Stimulated activated naive CD8-positive, alpha-beta T cell treated with anti-CD3 and anti-CD28 coated beads, Interleukin-15, Interleukin-2, amounts not matched to agents 100 ng/mL and 50 ng/mL, for 24 hours (primary cell): ENCODE measurements at regions not wholly inside any gene's neighbourhood (a gene's known extent, or its start where the extent isn't known, plus 50 kb on each side); places are given as distances from the start of the nearest gene placed in this dataset.

Experiments
- H3K27ac Mint-ChIP-seq: one replicate; pipeline ENCODE4 v1.8.0; 2021; ENCODE audit warnings: mild to moderate bottlenecking, mixed read lengths
- H3K27me3 Mint-ChIP-seq: one replicate; pipeline ENCODE4 v1.8.0; 2021; ENCODE audit warnings: mixed read lengths
- H3K36me3 Mint-ChIP-seq: one replicate; pipeline ENCODE4 v1.8.0; 2021; ENCODE audit warnings: low read depth, mixed read lengths
- H3K4me1 Mint-ChIP-seq: one replicate; pipeline ENCODE4 v1.8.0; 2021; ENCODE audit warnings: low read depth, mixed read lengths
- H3K4me3 Mint-ChIP-seq: one replicate; pipeline ENCODE4 v1.8.0; 2021; ENCODE audit warnings: mild to moderate bottlenecking, mixed read lengths
- H3K9me3 Mint-ChIP-seq: one replicate; pipeline ENCODE4 v1.8.0; 2021; ENCODE audit warnings: mixed read lengths

DNA sequence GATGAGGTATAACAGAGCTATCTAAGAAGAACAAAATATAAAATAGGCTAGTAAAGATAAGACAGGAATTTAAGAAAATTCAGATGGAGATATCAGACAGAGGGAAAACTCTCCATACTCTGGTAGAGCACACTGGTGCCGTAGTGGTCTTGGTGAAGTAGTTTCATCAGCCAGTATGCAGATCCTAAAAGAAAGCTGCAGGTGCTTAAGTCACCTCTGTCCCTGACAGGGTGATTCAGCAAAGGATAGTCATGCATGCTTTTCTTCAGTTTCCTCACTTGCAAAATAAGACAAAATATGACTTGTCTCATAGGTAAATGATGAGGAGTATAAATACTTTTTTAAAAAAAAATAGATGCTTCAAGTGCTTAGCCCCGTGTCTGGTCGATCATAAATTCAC lies 794.9 kb downstream of the TNS3 start:
- Mint-ChIP-seq H3K4me3 (no peak overlapping the region), H3K27me3 (no peaks in the 10 kb centered on the region), H3K36me3 (no peaks in the 10 kb centered on the region), H3K27ac (no peak overlapping the region), H3K9me3 (no peaks in the 10 kb centered on the region), H3K4me1 (no peaks in the 10 kb centered on the region)

DNA sequence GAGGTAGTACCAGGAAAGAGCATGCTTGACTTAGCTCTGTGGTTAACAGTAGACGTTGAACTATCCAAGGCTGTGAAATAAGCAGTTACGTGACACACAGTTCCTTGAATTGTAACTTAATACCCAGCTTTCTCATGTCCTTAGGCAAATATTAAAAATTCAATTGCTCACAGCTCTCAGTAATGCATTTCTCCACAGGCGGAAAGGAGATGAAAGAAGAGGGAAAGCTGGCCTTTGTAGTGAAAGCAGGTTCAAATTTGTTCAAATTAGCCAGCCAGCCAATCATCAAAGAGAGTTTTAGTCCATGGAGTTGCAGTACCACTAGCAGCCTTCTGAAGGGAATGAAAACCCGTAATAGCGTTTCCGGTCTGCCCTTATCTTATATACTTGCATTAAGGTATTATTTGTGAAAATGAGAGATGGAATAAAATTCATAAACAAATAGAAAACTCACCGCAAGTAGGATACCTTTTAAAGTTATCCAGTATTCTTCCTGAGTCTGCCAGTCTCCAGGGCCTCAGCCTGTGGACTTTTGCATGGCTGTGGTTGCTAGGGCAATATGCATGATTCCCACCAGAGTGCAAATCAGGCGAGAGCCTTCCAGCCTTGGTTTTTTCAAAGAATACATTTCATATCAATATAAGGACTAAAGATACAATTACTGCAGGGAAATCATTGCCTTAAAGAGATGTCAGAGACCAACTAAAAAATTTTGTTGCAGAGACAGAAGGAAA lies 795.5 kb downstream of the TNS3 start:
- Mint-ChIP-seq H3K9me3 (peaks cover 1% of the 10 kb centered on the region), H3K36me3 (no peaks in the 10 kb centered on the region), H3K4me3 (no peak overlapping the region), H3K4me1 (no peaks in the 10 kb centered on the region), H3K27ac (no peak overlapping the region), H3K27me3 (no peaks in the 10 kb centered on the region)

GRCh38 chr7:46784732-46785131 lies 797.2 kb downstream of the TNS3 start:
- Mint-ChIP-seq H3K36me3 (no peaks in the 10 kb centered on the region), H3K27me3 (no peaks in the 10 kb centered on the region), H3K4me1 (no peaks in the 10 kb centered on the region), H3K4me3 (no peak overlapping the region), H3K9me3 (peaks cover 5% of the 10 kb centered on the region), H3K27ac (no peak overlapping the region)

DNA sequence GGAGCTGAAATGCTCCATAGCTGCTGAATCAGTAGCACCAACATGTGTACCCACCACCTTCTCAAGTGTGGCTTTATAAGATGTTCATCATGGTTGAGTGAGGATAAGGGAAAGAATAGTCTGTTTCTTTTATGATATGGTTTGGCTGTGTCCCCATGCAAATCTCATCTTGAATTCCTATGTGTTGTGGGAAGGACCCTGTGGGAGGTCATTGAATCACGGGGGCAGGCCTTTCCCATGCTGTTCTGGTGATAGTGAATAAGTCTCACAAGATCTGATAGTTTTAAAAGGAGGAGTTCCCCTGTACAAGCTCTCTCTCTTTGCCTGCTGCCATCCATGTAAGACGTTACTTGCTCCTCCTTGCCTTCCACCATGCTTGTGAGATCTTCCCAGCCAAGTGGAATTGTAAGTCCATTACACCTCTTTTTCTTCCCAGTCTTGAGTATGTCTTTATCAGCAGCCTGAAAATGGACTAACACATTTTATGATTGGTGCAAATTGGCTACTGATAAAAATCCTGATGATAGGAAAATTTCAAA lies 799.9 kb downstream of the TNS3 start:
- Mint-ChIP-seq H3K27ac (no peak overlapping the region), H3K9me3 (peaks cover 5% of the 10 kb centered on the region), H3K27me3 (no peaks in the 10 kb centered on the region), H3K4me1 (no peaks in the 10 kb centered on the region), H3K4me3 (no peak overlapping the region), H3K36me3 (no peaks in the 10 kb centered on the region)

DNA sequence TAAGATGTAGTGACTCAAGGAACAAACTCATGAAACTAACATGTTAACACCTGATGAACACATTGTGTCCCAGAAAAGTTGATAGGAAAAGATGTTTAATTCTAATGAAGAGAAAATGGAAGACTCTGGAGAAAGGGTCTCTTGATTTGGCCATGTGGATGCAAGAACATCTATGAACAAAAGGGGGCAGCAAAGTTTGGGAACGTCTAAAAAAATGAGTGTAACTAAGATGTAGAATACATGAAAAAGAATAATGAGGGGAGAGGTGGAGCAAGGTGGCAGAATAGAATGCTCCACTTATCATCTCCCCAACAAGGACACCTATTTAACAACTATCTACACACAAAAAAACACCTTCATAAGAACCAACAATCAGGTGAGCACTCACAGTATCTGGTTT lies 805.1 kb downstream of the TNS3 start:
- no peaks in the 10 kb centered on the region for H3K36me3 Mint-ChIP-seq
- no peaks in the 10 kb centered on the region for H3K27me3 Mint-ChIP-seq
- no peaks in the 10 kb centered on the region for H3K4me1 Mint-ChIP-seq
- H3K4me3 Mint-ChIP-seq, result no peak overlapping the region
- peaks cover 8% of the 10 kb centered on the region for H3K9me3 Mint-ChIP-seq
- H3K27ac Mint-ChIP-seq, result no peak overlapping the region

GRCh38 chr7:46775776-46776175 lies 806.1 kb downstream of the TNS3 start:
- Mint-ChIP-seq H3K36me3 (no peaks in the 10 kb centered on the region), H3K4me3 (no peak overlapping the region), H3K27ac (no peak overlapping the region), H3K9me3 (peaks cover 3% of the 10 kb centered on the region), H3K27me3 (no peaks in the 10 kb centered on the region), H3K4me1 (no peaks in the 10 kb centered on the region)

GRCh38 chr7:46775020-46775419 lies 806.9 kb downstream of the TNS3 start:
- no peaks in the 10 kb centered on the region for H3K4me1 Mint-ChIP-seq

GRCh38 chr7:46774515-46774914 lies 807.4 kb downstream of the TNS3 start:
- no peaks in the 10 kb centered on the region for H3K27me3 Mint-ChIP-seq
- H3K36me3 Mint-ChIP-seq, result no peaks in the 10 kb centered on the region
- no peak overlapping the region for H3K4me3 Mint-ChIP-seq
- H3K4me1 Mint-ChIP-seq, result no peaks in the 10 kb centered on the region
- H3K9me3 Mint-ChIP-seq, result peaks cover 9% of the 10 kb centered on the region
- H3K27ac Mint-ChIP-seq, result no peak overlapping the region

More at GRCh38 chr7:46775020-46775419, 806.9 kb downstream of the TNS3 start:
- Mint-ChIP-seq H3K27me3 (no peaks in the 10 kb centered on the region), H3K9me3 (peaks cover 4% of the 10 kb centered on the region), H3K4me3 (no peak overlapping the region), H3K36me3 (no peaks in the 10 kb centered on the region), H3K27ac (no peak overlapping the region)

DNA sequence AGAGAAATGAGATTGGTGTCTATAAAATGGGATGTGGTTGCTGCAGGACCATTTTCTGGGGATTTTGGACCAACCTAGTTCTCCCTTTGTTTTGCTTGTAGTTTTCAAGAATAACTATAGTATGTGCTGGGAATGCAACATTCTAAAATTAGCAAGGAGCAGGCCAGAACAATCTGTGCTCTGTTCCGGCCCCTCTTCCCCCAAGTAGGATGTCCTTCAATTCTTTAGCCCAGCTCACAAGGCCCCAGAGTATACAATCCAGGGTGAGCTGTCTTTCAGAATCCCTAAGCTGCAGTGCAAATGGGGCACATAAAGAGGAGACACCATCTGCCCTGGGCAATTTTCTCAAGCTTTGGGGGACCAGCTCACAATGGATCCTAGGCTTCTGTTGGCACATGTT lies 809.1 kb downstream of the TNS3 start:
- H3K9me3 Mint-ChIP-seq, result peaks cover 15% of the 10 kb centered on the region
- H3K27ac Mint-ChIP-seq, result no peak overlapping the region
- H3K4me1 Mint-ChIP-seq, result no peaks in the 10 kb centered on the region
- H3K36me3 Mint-ChIP-seq, result no peaks in the 10 kb centered on the region
- no peak overlapping the region for H3K4me3 Mint-ChIP-seq
- H3K27me3 Mint-ChIP-seq, result no peaks in the 10 kb centered on the region

GRCh38 chr7:46767071-46767470 lies 814.8 kb downstream of the TNS3 start:
- Mint-ChIP-seq H3K27ac (no peak overlapping the region), H3K4me1 (no peaks in the 10 kb centered on the region), H3K9me3 (peaks cover 12% of the 10 kb centered on the region), H3K27me3 (no peaks in the 10 kb centered on the region), H3K36me3 (no peaks in the 10 kb centered on the region), H3K4me3 (no peak overlapping the region)

GRCh38 chr7:46764100-46764936 lies 817.6 kb downstream of the TNS3 start:
- Mint-ChIP-seq H3K9me3 (peaks cover 10% of the 10 kb centered on the region), H3K4me1 (no peaks in the 10 kb centered on the region), H3K4me3 (no peak overlapping the region), H3K27ac (no peak overlapping the region), H3K36me3 (no peaks in the 10 kb centered on the region), H3K27me3 (no peaks in the 10 kb centered on the region)

- H3K27me3 Mint-ChIP-seq, result no peaks in the 10 kb centered on the region
- no peak overlapping the region for H3K27ac Mint-ChIP-seq
- H3K36me3 Mint-ChIP-seq, result no peaks in the 10 kb centered on the region
- peaks cover 5% of the 10 kb centered on the region for H3K9me3 Mint-ChIP-seq
- no peaks in the 10 kb centered on the region for H3K4me1 Mint-ChIP-seq
- H3K4me3 Mint-ChIP-seq, result no peak overlapping the region
These were observed 818.6 kb downstream of the TNS3 start for GRCh38 chr7:46763344-46763743.

GRCh38 chr7:46759711-46760480 lies 822.0 kb downstream of the TNS3 start:
- H3K9me3 Mint-ChIP-seq, result peaks cover 5% of the 10 kb centered on the region
- no peaks in the 10 kb centered on the region for H3K36me3 Mint-ChIP-seq
- H3K4me3 Mint-ChIP-seq, result no peak overlapping the region
- H3K27ac Mint-ChIP-seq, result no peak overlapping the region
- H3K4me1 Mint-ChIP-seq, result no peaks in the 10 kb centered on the region
- no peaks in the 10 kb centered on the region for H3K27me3 Mint-ChIP-seq

- Mint-ChIP-seq H3K4me1 (no peaks in the 10 kb centered on the region), H3K27ac (no peak overlapping the region), H3K9me3 (peaks cover 4% of the 10 kb centered on the region), H3K4me3 (no peak overlapping the region), H3K36me3 (no peaks in the 10 kb centered on the region), H3K27me3 (no peaks in the 10 kb centered on the region)
These were observed 824.9 kb downstream of the TNS3 start for GRCh38 chr7:46756996-46757395.

- Mint-ChIP-seq H3K4me1 (no peaks in the 10 kb centered on the region), H3K27ac (no peak overlapping the region), H3K27me3 (no peaks in the 10 kb centered on the region), H3K9me3 (no peaks in the 10 kb centered on the region), H3K4me3 (no peak overlapping the region), H3K36me3 (no peaks in the 10 kb centered on the region)
These were observed 825.7 kb downstream of the TNS3 start for GRCh38 chr7:46756256-46756655.
